Peyer's patch (tissue), 4 donors: ENCODE measurements at regions not wholly inside any gene's neighbourhood (a gene's known extent, or its start where the extent isn't known, plus 50 kb on each side); places are given as distances from the start of the nearest gene placed in this dataset.

ENCODE experiments used
- CTCF ChIP-seq, 6 experiments: fragments of 450-650 bp in 4 of 6; fragments of 200-600 bp in 2 of 6; sonication (generic) in 1 of 6; IDR thresholded peaks; one replicate each; pipeline ENCODE4 v1.5.1; 2017 to 2019; ENCODE audit warnings: antibody characterized with exemption in 6 of 6, mild to moderate bottlenecking in 3 of 6, moderate library complexity in 1 of 6
- POLR2A ChIP-seq, 2 donors: fragments of 450-650 bp; IDR thresholded peaks; one replicate each; pipeline ENCODE4 v1.5.1; 2017; ENCODE audit warnings: antibody characterized with exemption in 2 of 2, mild to moderate bottlenecking in 2 of 2, moderate library complexity in 2 of 2

GRCh38 chr5:66443462-66444130 lies 152.6 kb upstream of the MAST4 start:
- TF ChIP-seq POLR2A (IDR thresholded peaks at IDR 0.05) (no peak), CTCF (IDR thresholded peaks at IDR 0.05) (no peak)
